Gastrocnemius medialis (tissue), 4 donors: ENCODE measurements at regions not wholly inside any gene's neighbourhood (a gene's known extent, or its start where the extent isn't known, plus 50 kb on each side); places are given as distances from the start of the nearest gene placed in this dataset.

Experiments
- ATAC-seq, 2 donors: fragments of 150-250 bp; one replicate each; pipeline ENCODE4 v1.9.1; 2016
- DNase-seq, 2 donors: peaks; one replicate each; pipeline ENCODE4 v3.0.0-alpha.2; 2019
- H3K27ac ChIP-seq, 4 donors: fragments of 200-600 bp; sonication (generic); 1 replicate in 1 of 4; 2 replicates in 3 of 4; pipeline ENCODE4 v1.5.1; 2016 to 2018; ENCODE audit warnings: mild to moderate bottlenecking in 2 of 4, moderate library complexity in 1 of 4
- H3K27me3 ChIP-seq, 3 donors: fragments of 200-600 bp; sonication (generic) in 2 of 3; 1 replicate in 1 of 3; 2 replicates in 2 of 3; pipeline versions ENCODE4 v1.5.1 to v1.6.0; 2016 to 2019; ENCODE audit warnings: mild to moderate bottlenecking in 1 of 3, moderate library complexity in 1 of 3
- H3K36me3 ChIP-seq, 2 donors: fragments of 200-600 bp; sonication (generic) in 1 of 2; one replicate each; pipeline ENCODE4 v1.5.1; 2017 to 2018
- H3K4me1 ChIP-seq, 2 donors: fragments of 200-600 bp; sonication (generic) in 1 of 2; one replicate each; pipeline ENCODE4 v1.5.1; 2016 to 2017; ENCODE audit warnings: mild to moderate bottlenecking in 2 of 2
- H3K4me3 ChIP-seq, 4 donors: fragments of 200-600 bp; sonication (generic) in 3 of 4; 1 replicate in 1 of 4; 2 replicates in 3 of 4; pipeline ENCODE4 v1.5.1; 2016 to 2019; ENCODE audit warnings: mild to moderate bottlenecking in 2 of 4
- H3K9me3 ChIP-seq, 3 donors: fragments of 200-600 bp; sonication (generic) in 2 of 3; 1 replicate in 1 of 3; 2 replicates in 2 of 3; pipeline ENCODE4 v1.5.1; 2016 to 2019
- CTCF ChIP-seq, 5 experiments: fragments of 450-650 bp in 3 of 5; fragments of 200-600 bp in 2 of 5; sonication (generic) in 2 of 5; IDR thresholded peaks in 4 of 5; conservative IDR thresholded peaks in 1 of 5; 1 replicate in 4 of 5; 2 replicates in 1 of 5; pipeline ENCODE4 v1.5.1; 2016 to 2019; ENCODE audit warnings: antibody characterized with exemption in 5 of 5, mild to moderate bottlenecking in 3 of 5, moderate library complexity in 3 of 5
- POLR2A ChIP-seq, 2 donors: fragments of 450-650 bp; IDR thresholded peaks; one replicate each; pipeline ENCODE4 v1.6.1; 2017; ENCODE audit warnings: antibody characterized with exemption in 2 of 2, mild to moderate bottlenecking in 2 of 2, moderate library complexity in 2 of 2
- in situ Hi-C, 4 donors: fragments of 200-750 bp; cut with MboI; loops; one replicate each; pipeline versions ENCODE4 v1.15.0 to v1.8.0; 2017; ENCODE audit warnings: low sequenced_read_pairs in 4 of 4
- intact Hi-C: fragments of 100-400 bp; cut with DNase I; formaldehyde crosslinking; loops from one replicate; pipeline ENCODE4 v1.15.1; 2023; ENCODE audit warnings: low total_unique reads

- DNase-seq (no peak), ATAC-seq (no peak)
- intact Hi-C loops: no loop called here
- Histone ChIP-seq H3K36me3 (no peaks in the 10 kb centered on the region), H3K27me3 (no peaks in the 10 kb centered on the region), H3K27ac (no peak overlapping the region), H3K9me3 (no peaks in the 10 kb centered on the region), H3K4me1 (no peaks in the 10 kb centered on the region), H3K4me3 (no peak overlapping the region)
- in situ Hi-C loops: no loop called here
- TF ChIP-seq CTCF (IDR thresholded peaks at IDR 0.05 in 4 of 5, conservative IDR thresholded peaks at IDR 0.05 in 1 of 5): no peak
- no peak for TF ChIP-seq POLR2A (IDR thresholded peaks at IDR 0.05)
Observed at GRCh38 chr16:79703066-79703465, 102.5 kb upstream of the MAF start.

- Histone ChIP-seq H3K4me1 (no peaks in the 10 kb centered on the region), H3K27ac (no peak overlapping the region), H3K4me3 (no peak overlapping the region), H3K36me3 (no peaks in the 10 kb centered on the region), H3K9me3 (no peaks in the 10 kb centered on the region), H3K27me3 (no peaks in the 10 kb centered on the region)
- in situ Hi-C loops: no loop called here
- intact Hi-C loops: no loop called here
- DNase-seq (no peak), ATAC-seq (peak in 1 of 2 donors; percentile 21)
- TF ChIP-seq CTCF (IDR thresholded peaks at IDR 0.05 in 4 of 5, conservative IDR thresholded peaks at IDR 0.05 in 1 of 5) (no peak), POLR2A (IDR thresholded peaks at IDR 0.05) (no peak)
Observed at GRCh38 chr16:79698341-79698753, 97.8 kb upstream of the MAF start.

GRCh38 chr16:79697562-79698112 lies 97.1 kb upstream of the MAF start:
- no peak for ATAC-seq
- H3K36me3 ChIP-seq: no peaks in the 10 kb centered on the region

GRCh38 chr16:79691007-79691406 lies 90.5 kb upstream of the MAF start:
- Histone ChIP-seq H3K9me3 (no peaks in the 10 kb centered on the region), H3K4me1 (no peaks in the 10 kb centered on the region), H3K27ac (no peak overlapping the region), H3K36me3 (no peaks in the 10 kb centered on the region), H3K4me3 (no peak overlapping the region), H3K27me3 (no peaks in the 10 kb centered on the region)
- TF ChIP-seq POLR2A (IDR thresholded peaks at IDR 0.05) (no peak), CTCF (IDR thresholded peaks at IDR 0.05 in 4 of 5, conservative IDR thresholded peaks at IDR 0.05 in 1 of 5) (no peak)
- no peak for DNase-seq
- intact Hi-C loops (no loop called here), in situ Hi-C loops (no loop called here)
- ATAC-seq: no peak

More at GRCh38 chr16:79697562-79698112, 97.1 kb upstream of the MAF start:
- no peaks in the 10 kb centered on the region for H3K9me3 ChIP-seq
- no peak overlapping the region for H3K27ac ChIP-seq
- H3K27me3 ChIP-seq: no peaks in the 10 kb centered on the region
- H3K4me1 ChIP-seq: no peaks in the 10 kb centered on the region
- no peak for DNase-seq
- no peak overlapping the region for H3K4me3 ChIP-seq
- in situ Hi-C loops: no loop called here
- intact Hi-C loops: no loop called here
- TF ChIP-seq CTCF (IDR thresholded peaks at IDR 0.05 in 4 of 5, conservative IDR thresholded peaks at IDR 0.05 in 1 of 5) (no peak), POLR2A (IDR thresholded peaks at IDR 0.05) (no peak)

GRCh38 chr16:79690159-79690558 lies 89.6 kb upstream of the MAF start:
- H3K4me1 ChIP-seq: no peaks in the 10 kb centered on the region
- H3K27ac ChIP-seq: no peak overlapping the region
- no peak for DNase-seq
- TF ChIP-seq POLR2A (IDR thresholded peaks at IDR 0.05) (no peak), CTCF (IDR thresholded peaks at IDR 0.05 in 4 of 5, conservative IDR thresholded peaks at IDR 0.05 in 1 of 5) (no peak)
- in situ Hi-C loops (no loop called here), intact Hi-C loops (no loop called here)
- H3K27me3 ChIP-seq: no peaks in the 10 kb centered on the region
- no peak overlapping the region for H3K4me3 ChIP-seq
- no peaks in the 10 kb centered on the region for H3K9me3 ChIP-seq
- no peaks in the 10 kb centered on the region for H3K36me3 ChIP-seq
- ATAC-seq: no peak
